H1 (cell line): ENCODE measurements at regions not wholly inside any gene's neighbourhood (a gene's known extent, or its start where the extent isn't known, plus 50 kb on each side); places are given as distances from the start of the nearest gene placed in this dataset.

Experiments used
- BACH1 ChIP-seq: IDR thresholded peaks from 2 replicates; pipeline ENCODE4 v1.6.1; 2012; ENCODE audit warnings: low read length, improper control_type of control experiment
- CHD7 ChIP-seq: fragments of 300-600 bp; sonication (generic); IDR thresholded peaks from 2 replicates; pipeline ENCODE4 v1.7.1; 2012; ENCODE audit warnings: low read length, moderate library complexity, mild to moderate bottlenecking, inconsistent platforms; ENCODE audit not compliant: insufficient replicate concordance
- JUN ChIP-seq: IDR thresholded peaks from 2 replicates; pipeline ENCODE4 v1.6.1; 2011; ENCODE audit warnings: low read depth, mild to moderate bottlenecking, improper control_type of control experiment, low read length

GRCh38 chr16:51271156-51271701, 120.2 kb upstream of the SALL1 start (continued):
- TF ChIP-seq CHD7 (no peak), JUN (no peak), BACH1 (no peak)
